Activated CD8-positive, alpha-beta memory T cell treated with anti-CD3 and anti-CD28 coated beads for 36 hours (primary cell): ENCODE measurements at regions not wholly inside any gene's neighbourhood (a gene's known extent, or its start where the extent isn't known, plus 50 kb on each side); places are given as distances from the start of the nearest gene placed in this dataset.

ENCODE experiments used
- CTCF ChIA-PET: fragments of 350-600 bp; sonication (Branson Sonifier 250); formaldehyde crosslinking; loops from one replicate; lab custom pipeline; 2021; ENCODE audit warnings: antibody characterized with exemption; lab: Charles Lee
- POLR2A ChIA-PET: fragments of 350-600 bp; sonication (Branson Sonifier 250); formaldehyde crosslinking; loops from one replicate; lab custom pipeline; 2021; ENCODE audit warnings: antibody characterized with exemption; lab: Charles Lee

- ChIA-PET POLR2A (no interaction called here), CTCF (no interaction called here)
These were observed 101.7 kb upstream of the PRR16 start for GRCh38 chr5:120362426-120362825.

- POLR2A ChIA-PET, result no interaction called here
- CTCF ChIA-PET, result no interaction called here
These were observed 98.2 kb upstream of the PRR16 start for GRCh38 chr5:120365656-120366446.

GRCh38 chr5:120367896-120368634 is 96.0 kb upstream of the PRR16 start:
- CTCF ChIA-PET, result no interaction called here
- POLR2A ChIA-PET, result no interaction called here

- POLR2A ChIA-PET, result no interaction called here
These were observed 95.0 kb upstream of the PRR16 start for GRCh38 chr5:120368923-120369715.

GRCh38 chr5:120372899-120373298 is 91.2 kb upstream of the PRR16 start:
- POLR2A ChIA-PET, result no interaction called here

More at GRCh38 chr5:120368923-120369715, 95.0 kb upstream of the PRR16 start:
- CTCF ChIA-PET, result no interaction called here

GRCh38 chr5:120375248-120375647 is 88.9 kb upstream of the PRR16 start:
- ChIA-PET CTCF (no interaction called here), POLR2A (no interaction called here)

More at GRCh38 chr5:120372899-120373298, 91.2 kb upstream of the PRR16 start:
- CTCF ChIA-PET, result no interaction called here

- CTCF ChIA-PET, result no interaction called here
- POLR2A ChIA-PET, result no interaction called here
These were observed 83.5 kb upstream of the PRR16 start for GRCh38 chr5:120380644-120381043.

- ChIA-PET CTCF (no interaction called here), POLR2A (no interaction called here)
These were observed 81.3 kb upstream of the PRR16 start for GRCh38 chr5:120382833-120383232.

GRCh38 chr5:120386981-120387380 is 77.1 kb upstream of the PRR16 start:
- POLR2A ChIA-PET, result no interaction called here
- CTCF ChIA-PET, result no interaction called here

- ChIA-PET POLR2A (no interaction called here), CTCF (no interaction called here)
These were observed 75.9 kb upstream of the PRR16 start for GRCh38 chr5:120388016-120388781.

- ChIA-PET CTCF (no interaction called here), POLR2A (no interaction called here)
These were observed 69.8 kb upstream of the PRR16 start for GRCh38 chr5:120394259-120394658.

- ChIA-PET CTCF (no interaction called here), POLR2A (no interaction called here)
These were observed 67.9 kb upstream of the PRR16 start for GRCh38 chr5:120396186-120396585.

- ChIA-PET POLR2A (no interaction called here), CTCF (no interaction called here)
These were observed 63.7 kb upstream of the PRR16 start for GRCh38 chr5:120400356-120400755.

GRCh38 chr5:120402606-120403005 is 61.5 kb upstream of the PRR16 start:
- CTCF ChIA-PET, result no interaction called here
- POLR2A ChIA-PET, result no interaction called here

GRCh38 chr5:120405286-120405864 is 58.7 kb upstream of the PRR16 start:
- ChIA-PET POLR2A (no interaction called here), CTCF (no interaction called here)

- CTCF ChIA-PET, result no interaction called here
These were observed 58.2 kb upstream of the PRR16 start for GRCh38 chr5:120405923-120406322.

GRCh38 chr5:120413686-120414085 is 50.4 kb upstream of the PRR16 start:
- POLR2A ChIA-PET, result no interaction called here

More at GRCh38 chr5:120405923-120406322, 58.2 kb upstream of the PRR16 start:
- POLR2A ChIA-PET, result no interaction called here

More at GRCh38 chr5:120413686-120414085, 50.4 kb upstream of the PRR16 start:
- CTCF ChIA-PET, result no interaction called here
